ENCODE measurements at regions not wholly inside any gene's neighbourhood (a gene's known extent, or its start where the extent isn't known, plus 50 kb on each side); places are given as distances from the start of the nearest gene placed in this dataset.

- Histone ChIP-seq H3K27ac (ENCODE audit: low read depth, low read length) (no peak overlapping the region), H3K4me2 (ENCODE audit: low read depth, low read length, poor library complexity, severe bottlenecking) (no peak overlapping the region), H2AFZ (ENCODE audit: low read depth, low read length, severe bottlenecking) (no peak overlapping the region), H4K20me1 (ENCODE audit: low read depth, low read length) (no peaks in the 10 kb centered on the region), H3K36me3 (ENCODE audit: low read length) (no peaks in the 10 kb centered on the region), H3K4me3 (ENCODE audit: insufficient read depth, low read length, poor library complexity, severe bottlenecking) (no peak overlapping the region), H3K9ac (ENCODE audit: low read length) (no peak overlapping the region), H3K27me3 (ENCODE audit: low read length) (no peaks in the 10 kb centered on the region), H3K9me2 (replicated peaks; ENCODE audit: insufficient read depth, low read length) (no peaks in the 10 kb centered on the region), H3F3A (ENCODE audit: insufficient read depth) (no peaks in the 10 kb centered on the region), H3K9me3 (ENCODE audit: insufficient read depth, low read length) (no peaks in the 10 kb centered on the region), H3K79me2 (ENCODE audit: insufficient read depth, low read length) (no peaks in the 10 kb centered on the region)
- no peak for TF ChIP-seq EZH2phosphoT487 (conservative IDR thresholded peaks at IDR 0.05; ENCODE audit: low read length)
These were observed 481.6 kb downstream of the BTBD3 start for GRCh38 chr20:12399110-12399836.

- Histone ChIP-seq H3K4me3 (ENCODE audit: insufficient read depth, low read length, poor library complexity, severe bottlenecking) (no peak overlapping the region), H3F3A (ENCODE audit: insufficient read depth) (no peaks in the 10 kb centered on the region), H4K20me1 (ENCODE audit: low read depth, low read length) (no peaks in the 10 kb centered on the region), H3K9me3 (ENCODE audit: insufficient read depth, low read length) (no peaks in the 10 kb centered on the region), H2AFZ (ENCODE audit: low read depth, low read length, severe bottlenecking) (no peak overlapping the region), H3K27me3 (ENCODE audit: low read length) (no peaks in the 10 kb centered on the region), H3K4me2 (ENCODE audit: low read depth, low read length, poor library complexity, severe bottlenecking) (no peak overlapping the region), H3K36me3 (ENCODE audit: low read length) (no peaks in the 10 kb centered on the region), H3K9me2 (replicated peaks; ENCODE audit: insufficient read depth, low read length) (no peaks in the 10 kb centered on the region), H3K79me2 (ENCODE audit: insufficient read depth, low read length) (no peaks in the 10 kb centered on the region), H3K9ac (ENCODE audit: low read length) (no peak overlapping the region), H3K27ac (ENCODE audit: low read depth, low read length) (no peak overlapping the region)
- no peak for TF ChIP-seq CTCF (IDR thresholded peaks at IDR 0.05; ENCODE audit: insufficient read depth, low read length, poor library complexity, severe bottlenecking)
- no peak for TF ChIP-seq EZH2phosphoT487 (conservative IDR thresholded peaks at IDR 0.05; ENCODE audit: low read length)
These were observed 487.2 kb downstream of the BTBD3 start for GRCh38 chr20:12404941-12405340.

GRCh38 chr20:12406978-12407377 is 489.3 kb downstream of the BTBD3 start:
- Histone ChIP-seq H3K36me3 (ENCODE audit: low read length) (no peaks in the 10 kb centered on the region), H3K9ac (ENCODE audit: low read length) (no peak overlapping the region), H4K20me1 (ENCODE audit: low read depth, low read length) (no peaks in the 10 kb centered on the region), H3K4me3 (ENCODE audit: insufficient read depth, low read length, poor library complexity, severe bottlenecking) (no peak overlapping the region), H3K4me2 (ENCODE audit: low read depth, low read length, poor library complexity, severe bottlenecking) (no peak overlapping the region), H3K79me2 (ENCODE audit: insufficient read depth, low read length) (no peaks in the 10 kb centered on the region), H3K9me2 (replicated peaks; ENCODE audit: insufficient read depth, low read length) (no peaks in the 10 kb centered on the region), H3K27me3 (ENCODE audit: low read length) (no peaks in the 10 kb centered on the region), H3K9me3 (ENCODE audit: insufficient read depth, low read length) (no peaks in the 10 kb centered on the region), H2AFZ (ENCODE audit: low read depth, low read length, severe bottlenecking) (no peak overlapping the region), H3K27ac (ENCODE audit: low read depth, low read length) (no peak overlapping the region), H3F3A (ENCODE audit: insufficient read depth) (no peaks in the 10 kb centered on the region)
- TF ChIP-seq CTCF (IDR thresholded peaks at IDR 0.05; ENCODE audit: insufficient read depth, low read length, poor library complexity, severe bottlenecking) (no peak), EZH2phosphoT487 (conservative IDR thresholded peaks at IDR 0.05; ENCODE audit: low read length) (no peak)

GRCh38 chr20:12409501-12409900 is 491.8 kb downstream of the BTBD3 start:
- Histone ChIP-seq H3K9me2 (replicated peaks; ENCODE audit: insufficient read depth, low read length) (no peaks in the 10 kb centered on the region), H3K27ac (ENCODE audit: low read depth, low read length) (no peak overlapping the region), H2AFZ (ENCODE audit: low read depth, low read length, severe bottlenecking) (no peak overlapping the region), H3K9me3 (ENCODE audit: insufficient read depth, low read length) (no peaks in the 10 kb centered on the region), H3F3A (ENCODE audit: insufficient read depth) (no peaks in the 10 kb centered on the region), H3K4me3 (ENCODE audit: insufficient read depth, low read length, poor library complexity, severe bottlenecking) (no peak overlapping the region), H3K27me3 (ENCODE audit: low read length) (no peaks in the 10 kb centered on the region), H4K20me1 (ENCODE audit: low read depth, low read length) (no peaks in the 10 kb centered on the region), H3K79me2 (ENCODE audit: insufficient read depth, low read length) (no peaks in the 10 kb centered on the region), H3K4me2 (ENCODE audit: low read depth, low read length, poor library complexity, severe bottlenecking) (no peak overlapping the region), H3K9ac (ENCODE audit: low read length) (no peak overlapping the region), H3K36me3 (ENCODE audit: low read length) (no peaks in the 10 kb centered on the region)
- TF ChIP-seq EZH2phosphoT487 (conservative IDR thresholded peaks at IDR 0.05; ENCODE audit: low read length) = no peak
- no peak for TF ChIP-seq CTCF (IDR thresholded peaks at IDR 0.05; ENCODE audit: insufficient read depth, low read length, poor library complexity, severe bottlenecking)
